Neural progenitor cell (in vitro differentiated cells): ENCODE measurements at regions not wholly inside any gene's neighbourhood (a gene's known extent, or its start where the extent isn't known, plus 50 kb on each side); places are given as distances from the start of the nearest gene placed in this dataset.

ENCODE experiments used
- EZH2 ChIP-seq: fragments of 200-600 bp; sonication (generic); IDR thresholded peaks from 2 replicates; pipeline ENCODE4 v1.6.1; 2017; ENCODE audit warnings: antibody characterized with exemption, mild to moderate bottlenecking, moderate library complexity
- TF ChIP-seq, protein P1 (sequence below): fragments of 200-600 bp; sonication (generic); IDR thresholded peaks from 2 replicates; pipeline ENCODE4 v1.5.1; 2017; ENCODE audit warnings: antibody characterized with exemption, mild to moderate bottlenecking

DNA sequence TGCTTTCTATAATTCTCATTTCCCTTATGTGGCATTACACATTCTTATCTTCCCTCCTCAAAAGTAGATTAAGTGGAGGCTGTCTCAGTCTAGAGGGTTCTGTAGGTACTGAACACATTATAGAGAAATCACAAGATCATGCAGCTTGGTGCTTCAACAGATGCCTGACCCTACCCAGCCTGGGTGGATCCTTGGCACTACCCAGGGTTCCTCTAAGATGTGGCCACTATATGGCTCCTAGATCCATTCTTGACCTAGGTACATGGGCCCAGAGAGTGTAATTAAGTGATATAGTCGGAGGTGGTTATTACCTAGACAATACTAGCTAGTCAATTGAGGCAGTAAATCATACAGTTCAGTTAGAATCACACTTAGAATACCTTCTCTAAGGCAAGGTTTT, 213.9 kb downstream of the AKAP7 start:
- TF ChIP-seq, protein P1, sequence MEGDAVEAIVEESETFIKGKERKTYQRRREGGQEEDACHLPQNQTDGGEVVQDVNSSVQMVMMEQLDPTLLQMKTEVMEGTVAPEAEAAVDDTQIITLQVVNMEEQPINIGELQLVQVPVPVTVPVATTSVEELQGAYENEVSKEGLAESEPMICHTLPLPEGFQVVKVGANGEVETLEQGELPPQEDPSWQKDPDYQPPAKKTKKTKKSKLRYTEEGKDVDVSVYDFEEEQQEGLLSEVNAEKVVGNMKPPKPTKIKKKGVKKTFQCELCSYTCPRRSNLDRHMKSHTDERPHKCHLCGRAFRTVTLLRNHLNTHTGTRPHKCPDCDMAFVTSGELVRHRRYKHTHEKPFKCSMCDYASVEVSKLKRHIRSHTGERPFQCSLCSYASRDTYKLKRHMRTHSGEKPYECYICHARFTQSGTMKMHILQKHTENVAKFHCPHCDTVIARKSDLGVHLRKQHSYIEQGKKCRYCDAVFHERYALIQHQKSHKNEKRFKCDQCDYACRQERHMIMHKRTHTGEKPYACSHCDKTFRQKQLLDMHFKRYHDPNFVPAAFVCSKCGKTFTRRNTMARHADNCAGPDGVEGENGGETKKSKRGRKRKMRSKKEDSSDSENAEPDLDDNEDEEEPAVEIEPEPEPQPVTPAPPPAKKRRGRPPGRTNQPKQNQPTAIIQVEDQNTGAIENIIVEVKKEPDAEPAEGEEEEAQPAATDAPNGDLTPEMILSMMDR: no peak
- no peak for TF ChIP-seq EZH2
